HCT116 (cell line): ENCODE measurements at regions not wholly inside any gene's neighbourhood (a gene's known extent, or its start where the extent isn't known, plus 50 kb on each side); places are given as distances from the start of the nearest gene placed in this dataset.

Experiments used
- ATAC-seq: fragments of 200-7000 bp; cut with Tn5 transposase; 2 replicates; pipeline ENCODE4 v1.9.1; 2020; ENCODE audit warnings: mild to moderate bottlenecking, moderate library complexity
- BruUV-seq: library from RNA; stranded (reverse); fragments of 400-500 nt; replicated peaks from 2 replicates; lab custom pipeline; 2021; lab: Mats Ljungman, UMichigan
- CTCF ChIA-PET: fragments of 300-600 bp; sonication (Branson Sonifier 250); formaldehyde crosslinking; loops from one replicate; lab custom pipeline; 2021; ENCODE audit warnings: antibody characterized with exemption; lab: Charles Lee
- POLR2A ChIA-PET: fragments of 300-600, 350-600 bp; sonication (Branson Sonifier 250); formaldehyde crosslinking; loops from one replicate; lab custom pipeline; 2021; ENCODE audit warnings: antibody characterized with exemption; lab: Charles Lee
- RAD21 ChIA-PET, 2 experiments: fragments of 300-600 bp; sonication (Branson Sonifier 250); formaldehyde crosslinking; loops; one replicate each; lab custom pipeline; 2023; ENCODE audit warnings: low total read pairs in 2 of 2; ENCODE audit not compliant: uncharacterized antibody in 2 of 2, unreplicated experiment in 2 of 2, low non-redundant PET in 1 of 2; lab: Charles Lee
- DNase-seq: peaks from one replicate; pipeline ENCODE4 v3.0.0-alpha.2; 2010; ENCODE audit warnings: low read depth, low spot score
- H2AFZ ChIP-seq: fragments of 200-600 bp; shearing (Covaris generic), sonication (generic); 2 replicates; pipeline ENCODE4 v1.6.1; 2017; ENCODE audit warnings: low read depth, mixed run types, mixed read lengths, antibody characterized with exemption, low read length; ENCODE audit not compliant: poor library complexity, severe bottlenecking
- H3K27ac ChIP-seq: 2 replicates; pipeline ENCODE4 v1.5.1; 2012; ENCODE audit warnings: low read depth, low read length
- H3K27me3 ChIP-seq: fragments of 200-600 bp; sonication (generic); 2 replicates; pipeline ENCODE4 v1.6.1; 2016; ENCODE audit warnings: mixed run types, low read length, mixed read lengths; ENCODE audit not compliant: insufficient read depth
- H3K36me3 ChIP-seq, 2 experiments: fragments of 200-500 bp in 1 of 2; fragments of 200-600 bp in 1 of 2; sonication (Bioruptor generic) in 1 of 2; sonication (generic) in 1 of 2; 2 replicates each; pipeline versions ENCODE4 v1.5.1 to v1.6.1; 2014 to 2016; ENCODE audit warnings: low read length in 2 of 2, inconsistent platforms in 1 of 2, mixed read lengths in 1 of 2, mixed run types in 1 of 2; ENCODE audit not compliant: insufficient read depth in 2 of 2, control insufficient read depth in 1 of 2
- H3K4me1 ChIP-seq, 2 experiments: fragments of 200-600 bp in 1 of 2; sonication (generic) in 1 of 2; 2 replicates each; pipeline versions ENCODE4 v1.5.1 to v1.6.1; 2012 to 2017; ENCODE audit warnings: low read length in 2 of 2, inconsistent platforms in 1 of 2, mild to moderate bottlenecking in 1 of 2, mixed read lengths in 1 of 2, mixed run types in 1 of 2, moderate library complexity in 1 of 2; ENCODE audit not compliant: insufficient read depth in 2 of 2, control insufficient read depth in 1 of 2
- H3K4me2 ChIP-seq: fragments of 200-600 bp; sonication (generic); 2 replicates; pipeline ENCODE4 v1.6.1; 2017; ENCODE audit warnings: mixed run types, low read length, mixed read lengths
- H3K4me3 ChIP-seq, 2 experiments: fragments of 200-600 bp in 1 of 2; sonication (generic) in 1 of 2; replicated peaks in 1 of 2; 2 replicates each; pipeline ENCODE4 v1.5.1; 2011 to 2016; ENCODE audit warnings: low read length in 2 of 2, control low read depth in 1 of 2, low read depth in 1 of 2, mild to moderate bottlenecking in 1 of 2, mixed read lengths in 1 of 2, mixed run types in 1 of 2
- H3K79me2 ChIP-seq: fragments of 200-600 bp; sonication (generic); 2 replicates; pipeline ENCODE4 v1.6.1; 2017; ENCODE audit warnings: mild to moderate bottlenecking, mixed run types, low read length, moderate library complexity, mixed read lengths; ENCODE audit not compliant: insufficient read depth
- H3K9ac ChIP-seq: fragments of 200-600 bp; sonication (generic); 2 replicates; pipeline ENCODE4 v1.6.1; 2016; ENCODE audit warnings: low read length, mixed read lengths
- H3K9me2 ChIP-seq: fragments of 200-600 bp; sonication (generic), shearing (Covaris generic); 2 replicates; pipeline ENCODE4 v1.6.1; 2017; ENCODE audit warnings: mixed run types, mild to moderate bottlenecking, moderate library complexity; ENCODE audit not compliant: insufficient read depth
- H3K9me3 ChIP-seq, 2 experiments: fragments of 200-500 bp in 1 of 2; fragments of 200-600 bp in 1 of 2; sonication (Bioruptor generic) in 1 of 2; sonication (generic) in 1 of 2; 2 replicates each; pipeline ENCODE4 v1.6.1; 2014 to 2017; ENCODE audit warnings: low read length in 2 of 2, mixed read lengths in 2 of 2, inconsistent platforms in 1 of 2, low read depth in 1 of 2, mild to moderate bottlenecking in 1 of 2, mixed run types in 1 of 2, moderate library complexity in 1 of 2; ENCODE audit not compliant: control insufficient read depth in 1 of 2, insufficient read depth in 1 of 2
- H4K20me1 ChIP-seq: fragments of 200-600 bp; sonication (generic), shearing (Covaris generic); 2 replicates; pipeline ENCODE4 v1.6.1; 2017; ENCODE audit warnings: mixed run types, mild to moderate bottlenecking, moderate library complexity; ENCODE audit not compliant: insufficient read depth
- CTCF ChIP-seq, 3 experiments: fragments of 200-600 bp in 1 of 3; sonication (generic) in 1 of 3; IDR thresholded peaks in 2 of 3; conservative IDR thresholded peaks in 1 of 3; 2 replicates each; pipeline ENCODE4 v1.5.1; 2012 to 2017; ENCODE audit warnings: low read depth in 2 of 3, low read length in 2 of 3, antibody characterized with exemption in 1 of 3, borderline replicate concordance in 1 of 3, control low read depth in 1 of 3, mild to moderate bottlenecking in 1 of 3, mixed read lengths in 1 of 3, mixed run types in 1 of 3, moderate library complexity in 1 of 3; ENCODE audit not compliant: insufficient read depth in 1 of 3
- EGR1 ChIP-seq: IDR thresholded peaks from 2 replicates; pipeline ENCODE4 v1.6.1; 2012; ENCODE audit warnings: low read depth
- ELF1 ChIP-seq: IDR thresholded peaks from 2 replicates; pipeline ENCODE4 v1.6.1; 2012; ENCODE audit warnings: low read depth, borderline replicate concordance
- RAD21 ChIP-seq: IDR thresholded peaks from 2 replicates; pipeline ENCODE4 v1.6.1; 2012; ENCODE audit warnings: low read depth, mild to moderate bottlenecking
- REST ChIP-seq: IDR thresholded peaks from 2 replicates; pipeline ENCODE4 v1.6.1; 2012; ENCODE audit warnings: low read depth
- ZFX ChIP-seq: fragments of 450-650 bp; IDR thresholded peaks from 2 replicates; pipeline ENCODE4 v1.6.1; 2017
- intact Hi-C: fragments of 100-400 bp; cut with micrococcal nuclease; formaldehyde crosslinking; loops from 2 replicates; pipeline ENCODE4 v1.10.0; 2022
- TF ChIP-seq, protein P1 (sequence below): IDR thresholded peaks from 2 replicates; pipeline ENCODE4 v1.6.1; 2012
- TF ChIP-seq, protein P2 (sequence below): IDR thresholded peaks from 2 replicates; pipeline ENCODE4 v1.6.1; 2011; ENCODE audit warnings: mild to moderate bottlenecking, low read length, moderate library complexity; ENCODE audit not compliant: insufficient replicate concordance; ENCODE audit errors: extremely low read depth

DNA sequence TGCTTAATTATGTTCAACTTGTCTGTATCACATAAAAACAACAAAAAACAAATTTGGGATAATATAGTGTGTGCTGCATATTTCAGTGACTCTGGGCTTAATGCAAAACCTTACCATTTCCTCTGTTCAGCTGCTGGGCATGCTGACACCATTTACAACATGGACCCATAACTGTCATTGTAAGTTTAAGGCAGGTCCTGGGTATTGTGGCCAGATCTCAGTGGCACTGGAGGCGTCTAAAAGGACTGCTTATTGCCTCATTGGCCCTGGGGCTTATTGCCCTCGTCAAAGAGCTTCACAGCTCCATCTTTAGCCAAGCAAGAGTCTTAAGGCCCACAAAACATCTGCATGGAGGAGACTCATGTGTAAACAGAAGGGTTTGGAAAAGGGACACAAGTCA is 390.2 kb downstream of the NR2F2 start (continued):
- TF ChIP-seq REST (no peak), EGR1 (no peak)
- TF ChIP-seq, protein P1, sequence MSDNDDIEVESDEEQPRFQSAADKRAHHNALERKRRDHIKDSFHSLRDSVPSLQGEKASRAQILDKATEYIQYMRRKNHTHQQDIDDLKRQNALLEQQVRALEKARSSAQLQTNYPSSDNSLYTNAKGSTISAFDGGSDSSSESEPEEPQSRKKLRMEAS, result no peak
- TF ChIP-seq, protein P2, sequence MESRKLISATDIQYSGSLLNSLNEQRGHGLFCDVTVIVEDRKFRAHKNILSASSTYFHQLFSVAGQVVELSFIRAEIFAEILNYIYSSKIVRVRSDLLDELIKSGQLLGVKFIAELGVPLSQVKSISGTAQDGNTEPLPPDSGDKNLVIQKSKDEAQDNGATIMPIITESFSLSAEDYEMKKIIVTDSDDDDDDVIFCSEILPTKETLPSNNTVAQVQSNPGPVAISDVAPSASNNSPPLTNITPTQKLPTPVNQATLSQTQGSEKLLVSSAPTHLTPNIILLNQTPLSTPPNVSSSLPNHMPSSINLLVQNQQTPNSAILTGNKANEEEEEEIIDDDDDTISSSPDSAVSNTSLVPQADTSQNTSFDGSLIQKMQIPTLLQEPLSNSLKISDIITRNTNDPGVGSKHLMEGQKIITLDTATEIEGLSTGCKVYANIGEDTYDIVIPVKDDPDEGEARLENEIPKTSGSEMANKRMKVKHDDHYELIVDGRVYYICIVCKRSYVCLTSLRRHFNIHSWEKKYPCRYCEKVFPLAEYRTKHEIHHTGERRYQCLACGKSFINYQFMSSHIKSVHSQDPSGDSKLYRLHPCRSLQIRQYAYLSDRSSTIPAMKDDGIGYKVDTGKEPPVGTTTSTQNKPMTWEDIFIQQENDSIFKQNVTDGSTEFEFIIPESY, result no peak

DNA sequence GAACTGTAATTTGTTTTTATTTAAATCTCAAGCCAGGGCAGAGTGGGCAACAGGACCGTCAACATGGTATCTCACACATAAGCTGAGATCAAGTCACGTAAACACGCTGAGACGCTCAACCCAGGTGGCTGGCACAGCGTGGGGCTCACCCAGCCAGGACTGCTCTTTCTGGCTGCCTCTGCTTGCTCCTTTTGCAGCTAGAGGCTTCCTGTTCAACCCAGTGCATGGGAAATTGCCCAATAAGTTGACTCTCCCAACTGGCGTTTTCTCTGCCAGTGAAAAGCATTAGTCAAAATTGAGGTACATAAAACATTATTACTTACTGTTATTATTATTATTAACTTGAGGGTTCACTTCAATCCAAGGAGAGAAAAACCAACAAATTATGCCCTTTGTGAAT is 398.1 kb downstream of the NR2F2 start:
- H4K20me1 ChIP-seq, result no peaks in the 10 kb centered on the region
- TF ChIP-seq ELF1 (no peak), ZFX (no peak), RAD21 (no peak), CTCF (IDR thresholded peaks at IDR 0.05 in 2 of 3, conservative IDR thresholded peaks at IDR 0.05 in 1 of 3; ENCODE audit: borderline replicate concordance in 1 of 3, insufficient read depth in 1 of 3, low read depth in 2 of 3, low read length in 2 of 3) (no peak)
- H3K9me3 ChIP-seq, result no peaks in the 10 kb centered on the region
- H3K36me3 ChIP-seq, result no peaks in the 10 kb centered on the region
- no peak overlapping the region for H3K27ac ChIP-seq
- ChIA-PET POLR2A (no interaction called here), CTCF (no interaction called here), RAD21 (no interaction called here)
- H3K79me2 ChIP-seq, result no peaks in the 10 kb centered on the region
- no peaks in the 10 kb centered on the region for H3K9me2 ChIP-seq
- intact Hi-C loops, result no loop called here
- H3K4me2 ChIP-seq, result no peak overlapping the region
- peaks cover 4% of the 10 kb centered on the region; the same call in 1 of the 2 replicates for H3K27me3 ChIP-seq
- no TSS peak for BruUV-seq
- no peak overlapping the region for H3K4me3 ChIP-seq
- DNase-seq, result no peak
- H3K4me1 ChIP-seq, result no peaks in the 10 kb centered on the region
- H3K9ac ChIP-seq, result no peak overlapping the region
- H2AFZ ChIP-seq, result no peak overlapping the region
- no peak for ATAC-seq
